ENCODE measurements at regions not wholly inside any gene's neighbourhood (a gene's known extent, or its start where the extent isn't known, plus 50 kb on each side); places are given as distances from the start of the nearest gene placed in this dataset.

GRCh38 chr18:77911971-77912605 lies 662.4 kb downstream of the GALR1 start:
- DNase-seq (ENCODE audit: low spot score) = no peak

DNA sequence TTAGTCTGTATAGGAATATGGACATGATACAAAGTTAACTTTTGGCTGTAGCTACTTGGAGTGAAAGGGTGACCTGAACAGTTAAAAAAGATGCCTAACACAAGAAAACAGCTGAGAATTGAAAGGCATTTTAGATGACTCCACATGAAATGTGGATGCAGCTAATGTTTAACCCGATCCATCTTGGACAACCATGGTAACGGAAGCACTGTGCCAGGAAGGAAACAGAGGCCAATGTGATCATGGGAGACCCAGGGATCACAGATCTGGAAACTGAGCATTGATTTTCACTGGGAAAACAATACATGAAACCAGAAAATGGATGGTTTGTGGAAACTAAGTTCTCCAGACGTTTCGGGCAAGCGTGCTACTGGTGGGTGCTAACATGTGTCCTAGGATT lies 669.1 kb downstream of the GALR1 start:
- no peak for DNase-seq (ENCODE audit: low spot score)

DNA sequence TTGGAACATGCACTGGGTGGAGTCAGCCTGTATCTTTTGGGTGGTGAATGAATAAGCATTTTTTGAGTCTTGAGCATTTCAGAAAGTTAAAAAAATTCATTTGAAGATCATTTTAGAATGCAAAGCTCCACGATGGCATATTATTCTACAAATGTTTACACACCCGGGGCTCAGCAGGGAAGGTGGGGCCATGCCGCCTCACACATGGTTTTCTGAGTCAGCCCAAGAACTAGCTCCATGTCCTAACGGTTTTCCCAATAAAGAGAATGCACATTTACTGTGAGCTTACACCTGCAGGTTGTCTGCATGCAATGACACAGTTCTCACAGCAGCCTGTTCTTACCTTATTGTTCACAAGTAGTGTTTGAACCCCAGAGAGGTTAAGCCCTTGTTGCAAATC lies 670.3 kb downstream of the GALR1 start:
- no peak for DNase-seq (ENCODE audit: low spot score)

DNA sequence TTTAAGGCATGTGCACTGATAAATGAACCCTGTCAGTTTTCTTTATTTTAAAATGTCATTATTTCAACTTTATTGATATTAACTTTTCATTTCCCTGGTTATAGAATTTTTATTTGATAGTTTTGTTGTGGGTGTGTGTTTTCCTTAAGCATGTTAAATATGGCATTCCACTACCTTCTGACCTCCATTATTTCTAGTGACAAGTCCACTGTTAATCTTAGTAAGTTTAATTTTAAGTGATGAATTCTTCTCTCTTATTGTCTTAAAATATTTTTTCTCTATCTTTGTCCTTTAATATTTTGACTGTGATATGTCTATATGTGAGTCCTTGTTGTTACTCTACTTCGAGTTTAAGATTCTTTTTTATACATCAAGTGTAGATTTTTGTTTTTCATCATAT lies 685.7 kb downstream of the GALR1 start:
- DNase-seq (ENCODE audit: low spot score) = no peak

DNA sequence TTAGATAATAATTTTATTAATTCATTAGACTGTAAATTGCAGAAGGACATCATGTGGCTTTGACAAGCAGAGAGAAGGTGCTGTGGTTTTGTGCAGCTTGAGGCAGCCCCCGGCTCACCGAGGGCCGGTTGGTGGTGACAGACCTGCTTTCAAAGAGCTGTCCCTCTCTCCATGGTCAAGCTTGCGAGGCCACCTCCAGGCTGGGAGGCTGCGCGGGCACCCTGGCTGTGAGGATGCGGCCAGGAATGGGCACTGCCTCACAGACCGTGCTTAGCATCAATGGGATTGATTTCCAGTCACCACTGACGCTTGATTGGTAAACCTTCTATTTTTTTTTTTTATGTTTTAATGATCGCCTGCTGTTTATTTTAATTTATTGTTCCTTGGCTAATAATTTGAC lies 690.9 kb downstream of the GALR1 start:
- DNase-seq (ENCODE audit: low spot score) = no peak

DNA sequence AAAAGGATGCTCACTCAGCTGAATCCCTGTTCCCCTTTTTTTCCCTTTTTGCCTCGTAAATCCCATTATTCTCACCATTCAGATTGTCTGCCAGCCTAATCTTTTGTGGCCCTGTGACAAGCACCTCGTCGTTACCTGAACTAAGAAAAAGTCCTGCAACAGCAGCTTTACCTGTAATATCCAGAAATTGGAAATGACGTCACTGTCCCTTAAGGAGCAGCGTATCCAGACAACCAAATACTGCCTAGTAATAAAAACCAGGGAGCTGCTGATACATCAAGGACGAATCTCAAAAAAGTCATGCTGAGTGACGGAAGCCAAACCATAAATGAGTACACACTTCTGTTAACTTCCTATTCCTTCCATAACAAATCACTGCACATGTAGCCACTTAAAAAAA lies 694.9 kb downstream of the GALR1 start:
- DNase-seq (ENCODE audit: low spot score) = no peak

GRCh38 chr18:77948567-77948966 lies 698.9 kb downstream of the GALR1 start:
- no peak for DNase-seq (ENCODE audit: low spot score)

DNA sequence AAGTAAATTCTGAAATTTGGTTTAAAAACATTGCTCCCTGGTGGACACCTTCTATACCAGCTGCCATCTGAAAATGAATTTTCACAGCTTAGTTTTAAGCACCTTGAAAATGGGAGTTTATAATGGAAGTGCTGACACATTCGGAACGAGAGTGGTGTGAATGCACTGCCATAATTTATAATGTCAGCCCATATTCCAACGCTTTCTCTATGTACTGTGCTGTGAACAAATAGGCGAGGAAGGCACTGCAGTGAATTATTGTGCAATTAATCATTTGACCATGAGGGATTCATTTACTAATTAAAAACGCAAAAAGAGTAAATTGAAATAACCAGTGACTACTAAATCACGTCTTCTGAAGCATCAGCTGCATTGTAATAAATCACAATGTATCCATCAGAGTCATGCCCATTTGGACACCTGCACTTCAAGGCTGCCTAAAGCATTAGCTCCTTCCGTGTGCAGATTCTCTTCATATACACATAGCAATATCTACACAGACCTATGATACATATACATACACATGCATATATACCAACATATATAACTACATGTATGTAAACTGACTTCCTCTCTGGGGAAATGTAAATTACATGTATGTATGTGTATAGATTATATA lies 699.8 kb downstream of the GALR1 start:
- no peak for DNase-seq (ENCODE audit: low spot score)

- no peak for DNase-seq (ENCODE audit: low spot score)
Observed at GRCh38 chr18:77959248-77959647, 709.6 kb downstream of the GALR1 start.

DNA sequence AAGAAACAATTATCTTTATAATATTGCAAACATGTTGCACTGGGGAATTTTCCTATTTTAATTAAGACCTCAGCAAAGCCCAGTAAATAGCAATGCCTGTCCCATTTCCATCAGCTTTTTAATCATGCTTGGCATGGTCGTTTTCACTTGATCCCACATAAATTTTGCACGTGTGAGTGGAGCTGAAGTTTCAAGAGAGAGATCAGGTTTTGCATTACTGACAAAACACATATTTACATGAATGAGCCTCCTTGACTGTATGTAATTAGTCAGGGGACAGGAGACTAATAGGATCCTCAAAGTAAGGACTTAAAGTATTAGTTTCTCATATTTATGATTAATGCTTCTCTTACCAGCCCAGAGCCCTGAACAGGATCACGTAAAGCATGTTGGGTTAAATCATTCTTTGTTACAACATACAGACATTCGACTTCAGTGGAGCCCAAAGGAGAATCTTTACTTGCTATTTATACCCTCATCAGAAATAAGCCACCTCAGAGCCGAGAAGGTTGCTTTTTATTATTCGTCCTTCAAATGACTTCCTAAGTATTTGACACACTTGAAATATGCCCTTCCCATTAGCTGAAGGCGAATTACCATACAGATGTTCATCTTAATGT lies 711.3 kb downstream of the GALR1 start:
- DNase-seq (ENCODE audit: low spot score) = no peak

DNA sequence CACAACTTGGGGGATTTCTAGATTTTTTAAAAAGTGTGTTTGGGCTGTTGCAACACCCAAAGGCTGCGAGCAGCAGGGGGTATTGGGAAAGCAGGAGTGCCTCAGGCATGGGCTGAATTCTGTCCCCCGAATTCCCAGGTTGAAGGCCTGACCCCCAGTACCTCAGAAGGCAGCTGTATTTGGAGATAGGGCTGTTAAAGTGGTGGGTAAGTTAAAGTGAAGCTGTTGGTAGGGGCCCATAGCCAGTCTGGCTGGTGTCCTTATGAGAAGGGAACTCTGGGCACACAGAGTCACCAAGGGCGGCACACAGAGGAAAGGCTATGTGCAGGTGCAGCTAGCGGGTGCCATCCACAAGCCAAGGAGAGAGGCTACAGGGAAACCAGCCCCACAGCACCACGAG lies 717.4 kb downstream of the GALR1 start:
- no peak for DNase-seq (ENCODE audit: low spot score)

GRCh38 chr18:77967791-77968190 lies 718.1 kb downstream of the GALR1 start:
- DNase-seq (ENCODE audit: low spot score) = no peak

DNA sequence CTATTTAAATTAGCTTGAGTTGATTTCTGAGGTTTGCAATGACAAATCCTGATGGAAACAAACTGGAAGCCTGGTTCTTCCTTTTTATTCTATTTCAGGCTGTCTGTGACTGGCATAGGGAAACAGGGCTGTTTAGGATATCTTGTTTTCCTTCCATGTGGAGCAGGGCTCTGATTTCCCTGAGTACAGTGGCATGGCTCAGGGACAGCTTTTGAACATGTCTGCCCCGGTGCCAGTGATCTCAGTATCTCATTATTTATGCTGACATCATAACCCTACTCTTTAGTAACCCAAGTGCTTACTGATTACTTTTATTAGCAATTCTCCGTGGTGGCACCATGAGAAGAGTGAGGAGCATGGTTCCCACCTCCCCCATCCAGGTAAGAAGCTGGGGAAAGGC lies 720.3 kb downstream of the GALR1 start:
- DNase-seq (ENCODE audit: low spot score) = no peak

GRCh38 chr18:77970814-77971213 lies 721.2 kb downstream of the GALR1 start:
- no peak for DNase-seq (ENCODE audit: low spot score)

GRCh38 chr18:77973745-77974144 lies 724.1 kb downstream of the GALR1 start:
- DNase-seq (ENCODE audit: low spot score) = no peak

GRCh38 chr18:77974329-77974728 lies 724.7 kb downstream of the GALR1 start:
- no peak for DNase-seq (ENCODE audit: low spot score)

DNA sequence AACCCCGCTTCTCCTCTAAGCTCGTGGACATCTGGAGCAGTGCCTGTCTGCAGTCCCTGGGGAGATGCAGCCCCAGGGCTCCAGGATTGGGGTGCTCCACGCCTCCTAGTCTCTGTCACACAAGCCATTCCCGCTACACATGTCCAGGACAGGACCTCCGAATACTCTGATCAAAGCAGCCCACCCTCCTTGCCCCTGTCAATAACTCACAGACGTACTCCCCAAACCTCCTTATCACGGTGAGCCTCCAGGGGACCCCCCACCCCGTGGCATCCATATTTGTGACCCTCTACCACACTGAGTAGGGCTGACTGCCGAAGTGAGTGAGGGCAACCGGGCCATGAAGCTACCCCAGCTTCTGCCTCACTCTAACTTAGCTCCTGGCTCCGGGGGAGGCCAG lies 727.7 kb downstream of the GALR1 start:
- DNase-seq (ENCODE audit: low spot score) = no peak

DNA sequence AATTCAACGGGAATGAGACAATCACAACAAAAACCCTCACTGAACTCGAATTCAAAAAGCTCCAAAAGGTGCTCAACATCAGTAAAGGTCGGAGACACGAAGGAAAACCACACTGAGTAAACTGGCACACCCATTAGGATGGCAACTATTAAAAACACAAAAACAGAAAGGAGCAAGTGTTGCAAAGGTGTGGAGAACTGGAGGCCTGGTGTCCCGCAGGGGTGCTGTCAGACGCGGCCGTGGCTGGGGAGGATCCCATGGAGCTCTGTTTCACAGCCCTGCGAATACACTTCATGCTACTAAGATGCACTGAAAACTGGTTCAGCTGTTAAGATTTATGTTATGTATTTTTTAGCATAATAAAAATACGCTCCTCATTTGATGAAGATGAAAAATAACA lies 730.6 kb downstream of the GALR1 start:
- DNase-seq (ENCODE audit: low spot score) = no peak

GRCh38 chr18:77981874-77982273 lies 732.2 kb downstream of the GALR1 start:
- DNase-seq (ENCODE audit: low spot score) = no peak

- DNase-seq (ENCODE audit: low spot score) = no peak
Observed at GRCh38 chr18:77983270-77983669, 733.6 kb downstream of the GALR1 start.

DNA sequence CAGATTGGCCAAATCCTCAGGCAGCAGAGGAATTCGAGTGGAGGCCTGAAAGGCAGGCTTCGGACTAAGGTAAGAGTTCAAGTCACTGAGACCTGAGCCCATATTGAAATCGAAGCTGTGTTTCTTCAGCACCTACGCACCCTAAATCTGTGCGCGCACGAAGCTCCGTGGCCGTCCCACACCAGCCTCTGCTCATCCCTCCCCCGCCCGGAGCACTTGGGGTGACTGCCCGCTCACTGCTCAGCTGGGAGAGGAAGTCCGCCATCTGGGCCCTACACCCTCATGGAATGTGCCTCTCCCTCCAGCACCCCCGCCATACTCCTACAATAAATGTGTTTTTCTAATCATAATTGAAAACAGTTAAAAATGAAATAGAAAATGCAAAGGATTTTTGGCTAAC lies 734.5 kb downstream of the GALR1 start:
- no peak for DNase-seq (ENCODE audit: low spot score)

- no peak for DNase-seq (ENCODE audit: low spot score)
Observed at GRCh38 chr18:77984833-77985232, 735.2 kb downstream of the GALR1 start.

GRCh38 chr18:77985526-77986281 lies 736.1 kb downstream of the GALR1 start:
- no peak for DNase-seq (ENCODE audit: low spot score)

All from hematopoietic multipotent progenitor cell treated with erythropoietin and hydrocortisone succinate and interleukin-3 and kit ligand, for 17 days (in vitro differentiated cells).